Stomach (tissue), 8 donors: ENCODE measurements at regions not wholly inside any gene's neighbourhood (a gene's known extent, or its start where the extent isn't known, plus 50 kb on each side); places are given as distances from the start of the nearest gene placed in this dataset.
A peak's percentile ranks its signal among the peaks of the same experiment; 100 is the strongest.

Source experiments
- DNase-seq, 2 donors: peaks; one replicate each; pipeline versions ENCODE4 v3.0.0 to v3.0.0-alpha.2; 2013 to 2019
- H3K27ac ChIP-seq, 5 donors: fragments of 200-600 bp in 4 of 5; sonication (generic) in 4 of 5; one replicate each; pipeline ENCODE4 v1.5.1; 2013 to 2019; ENCODE audit warnings: mild to moderate bottlenecking in 1 of 5, moderate library complexity in 1 of 5
- H3K27me3 ChIP-seq, 3 donors: fragments of 200-600 bp; sonication (generic); one replicate each; pipeline ENCODE4 v1.5.1; 2017 to 2019; ENCODE audit warnings: mixed run types in 1 of 3
- H3K36me3 ChIP-seq, 4 donors: fragments of 200-600 bp; sonication (generic); 1 replicate in 3 of 4; 2 replicates in 1 of 4; pipeline ENCODE4 v1.5.1; 2016 to 2019
- H3K4me1 ChIP-seq, 4 donors: fragments of 200-600 bp; sonication (generic); one replicate each; pipeline ENCODE4 v1.5.1; 2016 to 2019
- H3K4me3 ChIP-seq, 4 donors: fragments of 200-600 bp; sonication (generic) in 3 of 4; one replicate each; pipeline ENCODE4 v1.5.1; 2016 to 2019; ENCODE audit warnings: mild to moderate bottlenecking in 1 of 4
- H3K9me3 ChIP-seq, 4 donors: fragments of 200-600 bp; sonication (generic); one replicate each; pipeline ENCODE4 v1.5.1; 2016 to 2019
- CTCF ChIP-seq, 7 experiments: fragments of 450-650 bp in 4 of 7; fragments of 200-600 bp in 3 of 7; sonication (generic) in 3 of 7; IDR thresholded peaks; one replicate each; pipeline ENCODE4 v1.5.1; 2016 to 2019; ENCODE audit warnings: antibody characterized with exemption in 7 of 7, control low read depth in 2 of 7, mild to moderate bottlenecking in 1 of 7
- EP300 ChIP-seq: sonication (generic); formaldehyde crosslinking; IDR thresholded peaks from one replicate; pipeline ENCODE4 v1.6.1; 2017; ENCODE audit warnings: antibody characterized with exemption
- POLR2A ChIP-seq, 4 donors: fragments of 450-650 bp; IDR thresholded peaks; one replicate each; pipeline ENCODE4 v1.6.1; 2016; ENCODE audit warnings: antibody characterized with exemption in 4 of 4, control low read depth in 2 of 4, mild to moderate bottlenecking in 1 of 4, moderate library complexity in 1 of 4
- POLR2AphosphoS5 ChIP-seq, 3 donors: sonication (generic); formaldehyde crosslinking; IDR thresholded peaks; one replicate each; pipeline ENCODE4 v1.6.1; 2016; ENCODE audit warnings: antibody characterized with exemption in 3 of 3
- WGBS, 5 donors: extraction: QIAGEN DNeasy Blood & Tissue Kit in 3 of 5; methylation state at CpG; one replicate each; pipeline versions ENCODE4 v1.1.5 to v1.1.7; 2013 to 2018; 5-methylcytosine and 5-hydroxymethylcytosine counted together
- intact Hi-C: fragments of 100-400 bp; cut with DNase I; formaldehyde crosslinking; loops from one replicate; pipeline ENCODE4 v1.15.1; 2023; ENCODE audit warnings: low total_unique reads
- donor health status: healthy with polysubstance abuse.
- donor health status: Bipolar disorder and iron deficiency.
- donor health status: healthy.

DNA sequence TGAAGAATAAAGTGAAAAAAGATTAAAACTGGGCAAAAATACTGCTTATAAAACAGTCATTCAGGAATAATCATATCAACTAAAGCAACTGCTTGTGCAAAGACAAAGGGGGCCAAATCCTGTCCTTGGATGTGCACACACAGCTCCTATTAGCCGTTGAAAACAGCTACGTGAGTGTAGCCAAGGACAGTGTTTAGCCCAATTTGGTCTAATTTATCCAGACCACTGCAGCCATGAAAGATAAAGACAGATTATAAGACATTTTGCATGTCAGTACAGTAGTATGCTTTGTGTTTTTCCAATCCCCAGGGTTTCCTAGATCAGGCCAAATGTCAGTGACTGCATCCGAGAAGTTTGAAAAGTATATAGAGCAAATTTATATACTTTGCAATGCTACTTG lies 146.3 kb upstream of the PKN2 start:
- TF ChIP-seq CTCF (IDR thresholded peaks at IDR 0.05): no peak
- TF ChIP-seq EP300: no peak
- no peak for TF ChIP-seq POLR2AphosphoS5 (IDR thresholded peaks at IDR 0.05)
- TF ChIP-seq POLR2A (IDR thresholded peaks at IDR 0.05): no peak
- no peaks in the 10 kb centered on the region for H3K9me3 ChIP-seq
- no peak overlapping the region for H3K4me3 ChIP-seq
- DNase-seq: peak in 1 of 2 donors; percentile 44
- H3K27me3 ChIP-seq: no peaks in the 10 kb centered on the region
- no peak overlapping the region for H3K27ac ChIP-seq
- intact Hi-C loops: no loop called here
- peaks cover 0 to 13% (median 2%) of the 10 kb centered on the region in 4 donors for H3K4me1 ChIP-seq
- H3K36me3 ChIP-seq: no peaks in the 10 kb centered on the region
- 63 to 88% (median 76%) methylated on average over 3 of the region's 3 CpGs for WGBS, 5 donors

- H3K27me3 ChIP-seq: no peaks in the 10 kb centered on the region
- H3K27ac ChIP-seq: no peak overlapping the region
- intact Hi-C loops: no loop called here
- H3K4me3 ChIP-seq: no peak overlapping the region
- WGBS, 5 donors: 41 to 65% (median 48%) methylated on average over 2 of the region's 2 CpGs
- TF ChIP-seq EP300: no peak
- TF ChIP-seq POLR2AphosphoS5 (IDR thresholded peaks at IDR 0.05): no peak
- TF ChIP-seq CTCF (IDR thresholded peaks at IDR 0.05): no peak
- TF ChIP-seq POLR2A (IDR thresholded peaks at IDR 0.05): no peak
- H3K9me3 ChIP-seq: no peaks in the 10 kb centered on the region
- DNase-seq: no peak
- H3K36me3 ChIP-seq: no peaks in the 10 kb centered on the region
- H3K4me1 ChIP-seq: peaks cover 0 to 13% (median 2%) of the 10 kb centered on the region in 4 donors
Observed at GRCh38 chr1:88538222-88538899, 145.7 kb upstream of the PKN2 start.

GRCh38 chr1:88540255-88540654 lies 143.8 kb upstream of the PKN2 start:
- WGBS, 5 donors: 70 to 73% (median 72%) methylated on average over 2 of the region's 2 CpGs
- Histone ChIP-seq H3K27ac (no peak overlapping the region), H3K27me3 (no peaks in the 10 kb centered on the region), H3K36me3 (no peaks in the 10 kb centered on the region), H3K9me3 (no peaks in the 10 kb centered on the region), H3K4me1 (peaks cover 0 to 13% (median 2%) of the 10 kb centered on the region in 4 donors), H3K4me3 (no peak overlapping the region)
- TF ChIP-seq POLR2A (IDR thresholded peaks at IDR 0.05) (no peak), POLR2AphosphoS5 (IDR thresholded peaks at IDR 0.05) (no peak), EP300 (no peak), CTCF (IDR thresholded peaks at IDR 0.05) (no peak)
- intact Hi-C loops: no loop called here
- no peak for DNase-seq

- TF ChIP-seq POLR2AphosphoS5 (IDR thresholded peaks at IDR 0.05) (no peak), POLR2A (IDR thresholded peaks at IDR 0.05) (no peak), EP300 (no peak), CTCF (IDR thresholded peaks at IDR 0.05) (no peak)
- intact Hi-C loops: no loop called here
- 69 to 83% (median 74%) methylated on average over 1 of the region's 1 CpG for WGBS, 5 donors
Observed at GRCh38 chr1:88541596-88541995, 142.5 kb upstream of the PKN2 start.

More at GRCh38 chr1:88541596-88541995, 142.5 kb upstream of the PKN2 start:
- Histone ChIP-seq H3K4me3 (no peak overlapping the region), H3K27me3 (no peaks in the 10 kb centered on the region), H3K4me1 (peaks cover 0 to 13% (median 2%) of the 10 kb centered on the region in 4 donors), H3K27ac (no peak overlapping the region), H3K9me3 (no peaks in the 10 kb centered on the region), H3K36me3 (no peaks in the 10 kb centered on the region)
- DNase-seq: no peak
